Aorta (tissue), 5 donors: ENCODE measurements at regions not wholly inside any gene's neighbourhood (a gene's known extent, or its start where the extent isn't known, plus 50 kb on each side); places are given as distances from the start of the nearest gene placed in this dataset.

Experiments
- ATAC-seq: fragments of 200-7000 bp; cut with Tn5 transposase; one replicate; pipeline ENCODE4 v1.9.1; 2022; ENCODE audit warnings: moderate library complexity; ENCODE audit not compliant: low FRiP score
- DNase-seq, 2 donors: peaks; one replicate each; pipeline ENCODE4 v3.0.0-alpha.2; 2020
- H3K27ac ChIP-seq, 2 donors: one replicate each; pipeline ENCODE4 v1.5.1; 2013; ENCODE audit warnings: low read length in 2 of 2, mild to moderate bottlenecking in 2 of 2, moderate library complexity in 2 of 2, control low read depth in 1 of 2, inconsistent platforms in 1 of 2, low read depth in 1 of 2
- H3K27me3 ChIP-seq, 2 donors: one replicate each; pipeline ENCODE4 v1.6.1; 2013; ENCODE audit warnings: control low read depth in 1 of 2, low read length in 1 of 2, mild to moderate bottlenecking in 1 of 2, moderate library complexity in 1 of 2; ENCODE audit not compliant: insufficient read depth in 2 of 2, control insufficient read depth in 1 of 2
- H3K36me3 ChIP-seq, 2 donors: one replicate each; pipeline ENCODE4 v1.6.1; 2013; ENCODE audit warnings: control low read depth in 1 of 2, low read length in 1 of 2, mild to moderate bottlenecking in 1 of 2; ENCODE audit not compliant: insufficient read depth in 2 of 2, control insufficient read depth in 1 of 2
- H3K4me1 ChIP-seq, 2 donors: one replicate each; pipeline ENCODE4 v1.6.1; 2013; ENCODE audit warnings: low read length in 2 of 2, control low read depth in 1 of 2, mild to moderate bottlenecking in 1 of 2, moderate library complexity in 1 of 2; ENCODE audit not compliant: insufficient read depth in 2 of 2, control insufficient read depth in 1 of 2
- H3K4me3 ChIP-seq, 2 donors: one replicate each; pipeline ENCODE4 v1.5.1; 2013; ENCODE audit warnings: low read length in 2 of 2, control low read depth in 1 of 2, mild to moderate bottlenecking in 1 of 2
- H3K9me3 ChIP-seq: one replicate; pipeline ENCODE4 v1.6.1; 2013; ENCODE audit warnings: mild to moderate bottlenecking, low read length; ENCODE audit not compliant: control insufficient read depth
- WGBS, 2 donors: extraction: QIAGEN DNeasy Blood & Tissue Kit; methylation state at CpG; one replicate each; pipeline ENCODE4 v1.1.7; 2013; 5-methylcytosine and 5-hydroxymethylcytosine counted together
- intact Hi-C, 2 donors: fragments of 100-400 bp; cut with DNase I; formaldehyde crosslinking; loops; one replicate each; pipeline versions ENCODE4 v1.14.2 to v1.15.0; 2022
- donor health status: healthy with polysubstance abuse.
- donor health status: Bipolar disorder and iron deficiency.
- donor health status: DM: no; HTN: no; CAD: no.
- donor health status: DM: no; HTN: no; CAD: no.
- donor health status: DM: yes; HTN: yes; CAD: no.

DNA sequence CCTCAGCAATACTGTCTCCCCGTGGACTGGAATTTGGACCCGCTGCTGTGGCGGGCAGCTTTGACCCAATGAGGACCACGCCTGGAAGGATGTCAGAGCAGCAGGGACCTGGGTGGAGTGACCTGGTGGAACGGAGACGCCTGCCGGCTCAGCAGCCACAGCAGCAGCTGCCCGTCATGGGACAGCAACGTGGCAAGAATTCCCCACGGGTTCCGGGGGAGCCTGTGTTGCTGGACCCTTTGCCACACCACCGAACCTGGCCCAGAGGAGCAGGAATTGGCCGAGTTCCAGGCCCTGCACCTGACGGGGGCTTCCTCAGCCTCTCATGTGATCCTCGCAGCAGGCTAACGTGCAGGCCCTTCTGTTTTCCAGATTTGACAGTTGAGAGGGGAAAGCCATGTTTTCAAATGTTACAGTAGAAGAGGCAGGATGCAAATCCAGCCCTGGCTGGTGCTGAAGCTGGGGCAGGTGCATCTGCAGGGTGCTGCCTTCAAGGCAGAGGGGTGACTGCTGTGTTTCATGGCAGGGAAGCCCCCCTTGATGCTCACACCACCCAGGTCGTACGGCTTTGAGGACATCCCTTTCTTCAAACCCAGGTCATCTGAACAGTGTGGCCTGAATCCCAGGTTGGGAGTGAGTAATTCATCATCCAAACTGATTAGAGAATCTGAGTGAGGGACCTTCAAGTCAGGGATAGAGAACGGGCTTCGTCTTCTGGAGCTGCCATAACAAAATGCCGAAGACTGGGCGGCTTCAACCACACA, 93.4 kb downstream of the THBS2 start:
- no peaks in the 10 kb centered on the region for H3K36me3 ChIP-seq
- intact Hi-C loops = loop anchor here (5.0 to 10.0 kb wide), 2 partner anchors 88 to 115 kb away; no protein-coding TSS in a partner anchor
- no peak overlapping the region for H3K4me3 ChIP-seq
- ATAC-seq (no peak), DNase-seq (no peak)
- H3K9me3 ChIP-seq = no peaks in the 10 kb centered on the region
- no peak overlapping the region for H3K27ac ChIP-seq
- WGBS, 2 donors = 84 to 93% methylated on average over 22 of the region's 22 CpGs
- peaks cover 0 to 3% of the 10 kb centered on the region in 2 donors for H3K4me1 ChIP-seq
- no peaks in the 10 kb centered on the region for H3K27me3 ChIP-seq

DNA sequence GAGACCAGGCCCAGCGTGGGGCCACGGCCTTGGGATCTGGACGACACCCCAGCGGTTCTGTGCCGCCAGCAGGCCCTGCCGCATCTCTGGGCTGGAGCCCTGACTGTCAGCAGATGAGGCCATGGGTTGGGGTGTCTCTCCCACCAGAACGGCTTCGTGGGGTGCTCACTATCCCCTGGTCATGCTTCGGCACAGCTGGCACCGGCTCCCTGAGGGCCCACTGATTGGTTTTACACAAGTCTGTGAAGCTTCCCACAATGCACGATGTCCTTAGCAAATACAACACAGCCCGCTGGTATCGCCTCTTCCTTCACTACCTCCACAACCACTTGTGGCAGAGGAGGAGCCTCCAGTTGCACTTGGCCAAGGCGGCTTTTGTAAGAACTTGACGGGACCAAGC, 94.3 kb downstream of the THBS2 start:
- Histone ChIP-seq H3K4me3 (no peak overlapping the region), H3K27ac (peak overlapping the region; percentile 28), H3K9me3 (no peaks in the 10 kb centered on the region), H3K27me3 (no peaks in the 10 kb centered on the region), H3K4me1 (peaks cover 0 to 3% of the 10 kb centered on the region in 2 donors), H3K36me3 (no peaks in the 10 kb centered on the region)
- DNase-seq = no peak
- intact Hi-C loops = no loop called here
- WGBS, 2 donors = 91 to 98% methylated on average over 15 of the region's 15 CpGs
- no peak for ATAC-seq

GRCh38 chr6:169158691-169159090, 95.0 kb downstream of the THBS2 start:
- Histone ChIP-seq H3K27ac (peak overlapping the region in 1 of 2 donors; percentile 75), H3K4me1 (peaks cover 0 to 3% of the 10 kb centered on the region in 2 donors), H3K9me3 (no peaks in the 10 kb centered on the region), H3K4me3 (no peak overlapping the region), H3K27me3 (no peaks in the 10 kb centered on the region), H3K36me3 (no peaks in the 10 kb centered on the region)
- ATAC-seq = no peak
- intact Hi-C loops = no loop called here
- 38 to 48% methylated on average over 10 of the region's 10 CpGs for WGBS, 2 donors
- DNase-seq = no peak

- DNase-seq (peak; percentile 90 to 91), ATAC-seq (peak; percentile 51)
- peaks cover 0 to 3% of the 10 kb centered on the region in 2 donors for H3K4me1 ChIP-seq
- H3K27ac ChIP-seq = peak overlapping the region in 1 of 2 donors; percentile 75
- H3K36me3 ChIP-seq = no peaks in the 10 kb centered on the region
- no peak overlapping the region for H3K4me3 ChIP-seq
- 1 to 4% methylated on average over 10 of the region's 10 CpGs for WGBS, 2 donors
- H3K9me3 ChIP-seq = no peaks in the 10 kb centered on the region
- intact Hi-C loops = no loop called here
- no peaks in the 10 kb centered on the region for H3K27me3 ChIP-seq
Measured at GRCh38 chr6:169158174-169158573, 95.5 kb downstream of the THBS2 start.

GRCh38 chr6:169157197-169158148, 96.2 kb downstream of the THBS2 start:
- WGBS, 2 donors = 12 to 22% methylated on average over 22 of the region's 22 CpGs
- H3K27me3 ChIP-seq = no peaks in the 10 kb centered on the region
- no peaks in the 10 kb centered on the region for H3K9me3 ChIP-seq
- no peaks in the 10 kb centered on the region for H3K36me3 ChIP-seq
- intact Hi-C loops = no loop called here
- ATAC-seq (no peak), DNase-seq (no peak)
- H3K4me1 ChIP-seq = peaks cover 0 to 3% of the 10 kb centered on the region in 2 donors
- no peak overlapping the region for H3K4me3 ChIP-seq
- H3K27ac ChIP-seq = peak overlapping the region; percentile 18 to 38

- Histone ChIP-seq H3K36me3 (no peaks in the 10 kb centered on the region), H3K9me3 (no peaks in the 10 kb centered on the region), H3K27ac (no peak overlapping the region), H3K4me3 (no peak overlapping the region), H3K4me1 (peaks cover 0 to 3% of the 10 kb centered on the region in 2 donors), H3K27me3 (no peaks in the 10 kb centered on the region)
- ATAC-seq (peak; percentile 5), DNase-seq (no peak)
- 69 to 77% methylated on average over 2 of the region's 2 CpGs for WGBS, 2 donors
- intact Hi-C loops = no loop called here
Measured at GRCh38 chr6:169156793-169157147, 96.9 kb downstream of the THBS2 start.

- 77 to 83% methylated on average over 17 of the region's 17 CpGs for WGBS, 2 donors
- no peaks in the 10 kb centered on the region for H3K9me3 ChIP-seq
- DNase-seq = no peak
- no peak overlapping the region for H3K27ac ChIP-seq
- H3K4me3 ChIP-seq = no peak overlapping the region
- H3K27me3 ChIP-seq = no peaks in the 10 kb centered on the region
- H3K4me1 ChIP-seq = peaks cover 0 to 3% of the 10 kb centered on the region in 2 donors
- no peaks in the 10 kb centered on the region for H3K36me3 ChIP-seq
- intact Hi-C loops = no loop called here
- ATAC-seq = peak; percentile 28
Measured at GRCh38 chr6:169156108-169156792, 97.4 kb downstream of the THBS2 start.

- no peaks in the 10 kb centered on the region for H3K27me3 ChIP-seq
- no peaks in the 10 kb centered on the region for H3K9me3 ChIP-seq
- H3K27ac ChIP-seq = no peak overlapping the region
- ATAC-seq (no peak), DNase-seq (no peak)
- no peaks in the 10 kb centered on the region for H3K36me3 ChIP-seq
- H3K4me1 ChIP-seq = peaks cover 0 to 3% of the 10 kb centered on the region in 2 donors
- 96 to 98% methylated on average over 7 of the region's 7 CpGs for WGBS, 2 donors
- intact Hi-C loops = no loop called here
- H3K4me3 ChIP-seq = no peak overlapping the region
Measured at GRCh38 chr6:169155481-169155880, 98.2 kb downstream of the THBS2 start.
